Ishikawa (cell line): ENCODE measurements at regions not wholly inside any gene's neighbourhood (a gene's known extent, or its start where the extent isn't known, plus 50 kb on each side); places are given as distances from the start of the nearest gene placed in this dataset.

ENCODE experiments used
- CEBPB ChIP-seq: IDR thresholded peaks from 2 replicates; pipeline ENCODE4 v1.6.1; 2012
- EGR1 ChIP-seq: IDR thresholded peaks from 2 replicates; pipeline ENCODE4 v1.6.1; 2012
- NFIC ChIP-seq: IDR thresholded peaks from 2 replicates; pipeline ENCODE4 v1.6.1; 2012
- TAF1 ChIP-seq: IDR thresholded peaks from 2 replicates; pipeline ENCODE4 v1.6.1; 2012; ENCODE audit warnings: low read depth, mild to moderate bottlenecking
- TCF12 ChIP-seq: IDR thresholded peaks from 2 replicates; pipeline ENCODE4 v1.6.1; 2012; ENCODE audit warnings: low read depth
- TEAD4 ChIP-seq: IDR thresholded peaks from 2 replicates; pipeline ENCODE4 v1.6.1; 2012
- USF1 ChIP-seq: IDR thresholded peaks from 2 replicates; pipeline ENCODE4 v1.6.1; 2012
- YY1 ChIP-seq: IDR thresholded peaks from 2 replicates; pipeline ENCODE4 v1.6.1; 2012; ENCODE audit warnings: low read depth
- ZBTB7A ChIP-seq: IDR thresholded peaks from 2 replicates; pipeline ENCODE4 v1.6.1; 2012; ENCODE audit warnings: low read depth
- TF ChIP-seq, protein P1 (sequence below): IDR thresholded peaks from 2 replicates; pipeline ENCODE4 v1.6.1; 2012; ENCODE audit warnings: low read depth, mild to moderate bottlenecking

- TF ChIP-seq YY1 (no peak), TAF1 (no peak), TCF12 (no peak), EGR1 (no peak), ZBTB7A (no peak), NFIC (no peak), CEBPB (no peak), USF1 (no peak), TEAD4 (no peak)
- TF ChIP-seq, protein P1, sequence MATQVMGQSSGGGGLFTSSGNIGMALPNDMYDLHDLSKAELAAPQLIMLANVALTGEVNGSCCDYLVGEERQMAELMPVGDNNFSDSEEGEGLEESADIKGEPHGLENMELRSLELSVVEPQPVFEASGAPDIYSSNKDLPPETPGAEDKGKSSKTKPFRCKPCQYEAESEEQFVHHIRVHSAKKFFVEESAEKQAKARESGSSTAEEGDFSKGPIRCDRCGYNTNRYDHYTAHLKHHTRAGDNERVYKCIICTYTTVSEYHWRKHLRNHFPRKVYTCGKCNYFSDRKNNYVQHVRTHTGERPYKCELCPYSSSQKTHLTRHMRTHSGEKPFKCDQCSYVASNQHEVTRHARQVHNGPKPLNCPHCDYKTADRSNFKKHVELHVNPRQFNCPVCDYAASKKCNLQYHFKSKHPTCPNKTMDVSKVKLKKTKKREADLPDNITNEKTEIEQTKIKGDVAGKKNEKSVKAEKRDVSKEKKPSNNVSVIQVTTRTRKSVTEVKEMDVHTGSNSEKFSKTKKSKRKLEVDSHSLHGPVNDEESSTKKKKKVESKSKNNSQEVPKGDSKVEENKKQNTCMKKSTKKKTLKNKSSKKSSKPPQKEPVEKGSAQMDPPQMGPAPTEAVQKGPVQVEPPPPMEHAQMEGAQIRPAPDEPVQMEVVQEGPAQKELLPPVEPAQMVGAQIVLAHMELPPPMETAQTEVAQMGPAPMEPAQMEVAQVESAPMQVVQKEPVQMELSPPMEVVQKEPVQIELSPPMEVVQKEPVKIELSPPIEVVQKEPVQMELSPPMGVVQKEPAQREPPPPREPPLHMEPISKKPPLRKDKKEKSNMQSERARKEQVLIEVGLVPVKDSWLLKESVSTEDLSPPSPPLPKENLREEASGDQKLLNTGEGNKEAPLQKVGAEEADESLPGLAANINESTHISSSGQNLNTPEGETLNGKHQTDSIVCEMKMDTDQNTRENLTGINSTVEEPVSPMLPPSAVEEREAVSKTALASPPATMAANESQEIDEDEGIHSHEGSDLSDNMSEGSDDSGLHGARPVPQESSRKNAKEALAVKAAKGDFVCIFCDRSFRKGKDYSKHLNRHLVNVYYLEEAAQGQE, result no peak
These were observed 158.3 kb downstream of the PDCD6IP start for GRCh38 chr3:33956776-33957175.
